ENCODE measurements at regions not wholly inside any gene's neighbourhood (a gene's known extent, or its start where the extent isn't known, plus 50 kb on each side); places are given as distances from the start of the nearest gene placed in this dataset.

DNA sequence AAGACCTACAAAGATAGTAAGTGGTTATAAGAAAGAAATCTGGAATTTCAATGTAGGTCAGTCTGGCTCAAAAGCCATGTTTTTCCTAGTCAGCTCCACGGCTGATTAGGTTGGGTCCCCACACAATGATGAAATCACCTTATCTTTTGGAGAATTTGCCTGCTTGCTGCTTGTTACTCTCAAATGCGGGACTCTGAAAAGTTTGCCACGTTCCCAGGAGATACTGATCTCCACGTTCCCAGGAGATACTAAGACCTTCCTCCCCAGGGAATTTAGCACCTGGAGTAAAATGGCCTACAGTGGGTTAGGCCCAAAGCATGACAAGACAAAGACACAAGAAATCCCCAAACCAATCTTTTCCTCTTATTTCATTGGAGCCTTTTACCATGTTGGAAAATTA, 449.6 kb downstream of the TNS1 start:
- DNase-seq = no peak
- WGBS, 2 donors = 81 to 91% methylated on average over 4 of the region's 4 CpGs
- Histone ChIP-seq H3K9me3 (ENCODE audit: control insufficient read depth in 4 of 4, insufficient read depth in 3 of 4, low read length in 3 of 4) (no peaks in the 10 kb centered on the region), H3K4me1 (ENCODE audit: control insufficient read depth in 5 of 5, insufficient read depth in 5 of 5, low read length in 5 of 5) (peaks cover 0 to 18% (median 2%) of the 10 kb centered on the region in 5 donors), H3K27me3 (ENCODE audit: control insufficient read depth in 3 of 3, insufficient read depth in 3 of 3, low read length in 2 of 3) (no peaks in the 10 kb centered on the region), H3K9ac (ENCODE audit: insufficient read depth in 1 of 2, low read length in 2 of 2) (no peak overlapping the region), H3K27ac (ENCODE audit: low read depth in 1 of 2, low read length in 1 of 2) (no peak overlapping the region), H3K36me3 (ENCODE audit: control insufficient read depth in 4 of 4, insufficient read depth in 4 of 4, low read length in 4 of 4) (no peaks in the 10 kb centered on the region), H3K4me3 (no peak overlapping the region)
- TF ChIP-seq, protein P1, sequence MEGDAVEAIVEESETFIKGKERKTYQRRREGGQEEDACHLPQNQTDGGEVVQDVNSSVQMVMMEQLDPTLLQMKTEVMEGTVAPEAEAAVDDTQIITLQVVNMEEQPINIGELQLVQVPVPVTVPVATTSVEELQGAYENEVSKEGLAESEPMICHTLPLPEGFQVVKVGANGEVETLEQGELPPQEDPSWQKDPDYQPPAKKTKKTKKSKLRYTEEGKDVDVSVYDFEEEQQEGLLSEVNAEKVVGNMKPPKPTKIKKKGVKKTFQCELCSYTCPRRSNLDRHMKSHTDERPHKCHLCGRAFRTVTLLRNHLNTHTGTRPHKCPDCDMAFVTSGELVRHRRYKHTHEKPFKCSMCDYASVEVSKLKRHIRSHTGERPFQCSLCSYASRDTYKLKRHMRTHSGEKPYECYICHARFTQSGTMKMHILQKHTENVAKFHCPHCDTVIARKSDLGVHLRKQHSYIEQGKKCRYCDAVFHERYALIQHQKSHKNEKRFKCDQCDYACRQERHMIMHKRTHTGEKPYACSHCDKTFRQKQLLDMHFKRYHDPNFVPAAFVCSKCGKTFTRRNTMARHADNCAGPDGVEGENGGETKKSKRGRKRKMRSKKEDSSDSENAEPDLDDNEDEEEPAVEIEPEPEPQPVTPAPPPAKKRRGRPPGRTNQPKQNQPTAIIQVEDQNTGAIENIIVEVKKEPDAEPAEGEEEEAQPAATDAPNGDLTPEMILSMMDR (IDR thresholded peaks at IDR 0.05; ENCODE audit: control extremely low read depth, extremely low read depth) = no peak
- ATAC-seq (ENCODE audit: insufficient read depth, low FRiP score) = no peak

DNA sequence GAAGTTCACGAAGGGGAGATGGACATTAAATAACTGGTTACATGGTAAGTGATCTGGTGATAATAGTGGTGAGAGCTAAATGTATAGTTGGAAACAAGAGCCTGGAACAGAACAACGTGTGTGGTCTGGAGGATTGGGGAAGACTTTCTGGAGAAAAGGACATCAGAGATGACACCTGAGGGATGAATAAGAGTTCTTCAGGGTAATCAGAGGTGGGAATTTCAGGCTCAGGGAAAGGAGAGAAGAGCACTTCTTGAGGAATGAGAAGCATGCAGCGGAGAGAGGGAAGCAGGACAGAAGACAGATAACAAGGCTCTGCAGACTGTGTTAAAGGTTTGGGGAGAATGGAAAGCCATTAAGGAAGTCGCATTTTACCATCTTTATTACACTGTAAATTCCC, 450.7 kb downstream of the TNS1 start:
- H3K4me1 ChIP-seq (ENCODE audit: control insufficient read depth in 5 of 5, insufficient read depth in 5 of 5, low read length in 5 of 5) = peaks cover 0 to 18% (median 2%) of the 10 kb centered on the region in 5 donors
- TF ChIP-seq, protein P1 (IDR thresholded peaks at IDR 0.05; ENCODE audit: control extremely low read depth, extremely low read depth) = no peak
- no peak overlapping the region for H3K4me3 ChIP-seq
- no peaks in the 10 kb centered on the region for H3K36me3 ChIP-seq (ENCODE audit: control insufficient read depth in 4 of 4, insufficient read depth in 4 of 4, low read length in 4 of 4)
- no peak for DNase-seq
- H3K9ac ChIP-seq (ENCODE audit: insufficient read depth in 1 of 2, low read length in 2 of 2) = no peak overlapping the region
- no peaks in the 10 kb centered on the region for H3K27me3 ChIP-seq (ENCODE audit: control insufficient read depth in 3 of 3, insufficient read depth in 3 of 3, low read length in 2 of 3)
- H3K9me3 ChIP-seq (ENCODE audit: control insufficient read depth in 4 of 4, insufficient read depth in 3 of 4, low read length in 3 of 4) = no peaks in the 10 kb centered on the region
- H3K27ac ChIP-seq (ENCODE audit: low read depth in 1 of 2, low read length in 1 of 2) = no peak overlapping the region
- WGBS, 2 donors = 86 to 90% methylated on average over 4 of the region's 4 CpGs
- no peak for ATAC-seq (ENCODE audit: insufficient read depth, low FRiP score)

DNA sequence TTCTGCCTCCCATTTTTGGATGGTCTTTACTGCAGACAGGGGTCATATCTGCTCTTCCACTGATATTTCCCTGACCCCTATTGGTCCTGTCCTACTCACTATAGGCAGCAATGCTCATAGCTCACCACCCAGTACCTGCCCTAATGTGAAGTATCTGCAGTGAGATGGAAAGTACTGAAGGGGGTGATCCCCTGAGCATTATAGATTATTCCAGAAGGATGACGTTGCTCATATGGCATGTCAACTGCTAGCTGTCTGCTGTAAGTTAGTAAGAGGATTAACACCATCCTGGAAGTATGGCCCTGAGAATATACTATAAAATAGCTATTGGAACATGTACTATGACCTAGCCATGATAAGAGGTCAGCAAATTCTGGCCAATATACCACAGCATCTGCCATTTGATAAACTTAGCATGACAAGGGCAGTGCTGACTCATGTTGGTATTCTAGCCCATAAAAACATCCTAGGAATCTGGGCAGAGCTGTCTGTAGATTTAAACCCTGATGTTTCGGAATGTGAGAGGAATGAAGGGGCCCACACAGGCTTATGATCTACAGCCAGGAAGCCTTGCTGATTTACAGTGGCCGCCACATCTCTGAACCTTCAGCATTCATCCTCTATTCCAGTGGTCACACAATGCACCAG, 451.4 kb downstream of the TNS1 start:
- H3K36me3 ChIP-seq (ENCODE audit: control insufficient read depth in 4 of 4, insufficient read depth in 4 of 4, low read length in 4 of 4) = no peaks in the 10 kb centered on the region
- H3K4me3 ChIP-seq = no peak overlapping the region
- H3K4me1 ChIP-seq (ENCODE audit: control insufficient read depth in 5 of 5, insufficient read depth in 5 of 5, low read length in 5 of 5) = peaks cover 0 to 18% (median 2%) of the 10 kb centered on the region in 5 donors
- no peak for DNase-seq
- H3K9ac ChIP-seq (ENCODE audit: insufficient read depth in 1 of 2, low read length in 2 of 2) = no peak overlapping the region
- no peaks in the 10 kb centered on the region for H3K9me3 ChIP-seq (ENCODE audit: control insufficient read depth in 4 of 4, insufficient read depth in 3 of 4, low read length in 3 of 4)
- H3K27me3 ChIP-seq (ENCODE audit: control insufficient read depth in 3 of 3, insufficient read depth in 3 of 3, low read length in 2 of 3) = no peaks in the 10 kb centered on the region
- WGBS, 2 donors = 73 to 76% methylated on average over 3 of the region's 3 CpGs
- ATAC-seq (ENCODE audit: insufficient read depth, low FRiP score) = no peak
- TF ChIP-seq, protein P1 (IDR thresholded peaks at IDR 0.05; ENCODE audit: control extremely low read depth, extremely low read depth) = no peak
- H3K27ac ChIP-seq (ENCODE audit: low read depth in 1 of 2, low read length in 1 of 2) = no peak overlapping the region

DNA sequence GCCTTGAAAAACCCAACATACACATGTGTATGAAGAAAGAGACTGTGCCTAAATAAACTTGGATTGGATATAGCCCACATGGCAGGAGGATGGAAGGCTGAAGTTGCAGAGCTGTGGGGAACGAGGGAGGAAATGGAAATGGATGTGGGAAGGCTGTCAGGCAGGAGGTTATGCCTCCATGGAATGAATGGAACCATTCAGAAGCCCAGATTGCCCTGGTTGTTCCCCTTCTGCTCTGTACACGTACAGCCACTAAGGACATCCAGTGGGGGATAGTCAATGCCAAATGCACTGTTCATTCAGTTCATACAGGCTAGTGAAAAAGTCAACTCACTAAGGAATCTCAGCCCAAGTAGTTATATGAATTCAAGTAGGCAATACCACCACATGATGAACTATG, 463.7 kb downstream of the TNS1 start:
- TF ChIP-seq, protein P1 (IDR thresholded peaks at IDR 0.05; ENCODE audit: control extremely low read depth, extremely low read depth) = no peak
- no peak overlapping the region for H3K4me3 ChIP-seq
- peaks cover 0 to 3% (median 0%) of the 10 kb centered on the region in 4 donors for H3K9me3 ChIP-seq (ENCODE audit: control insufficient read depth in 4 of 4, insufficient read depth in 3 of 4, low read length in 3 of 4)
- no peak for DNase-seq
- H3K9ac ChIP-seq (ENCODE audit: insufficient read depth in 1 of 2, low read length in 2 of 2) = no peak overlapping the region
- no peak for ATAC-seq (ENCODE audit: insufficient read depth, low FRiP score)
- no peaks in the 10 kb centered on the region for H3K27me3 ChIP-seq (ENCODE audit: control insufficient read depth in 3 of 3, insufficient read depth in 3 of 3, low read length in 2 of 3)
- peaks cover 0 to 27% (median 3%) of the 10 kb centered on the region in 5 donors for H3K4me1 ChIP-seq (ENCODE audit: control insufficient read depth in 5 of 5, insufficient read depth in 5 of 5, low read length in 5 of 5)
- WGBS, 2 donors = 75 to 85% methylated on average over 2 of the region's 2 CpGs
- H3K27ac ChIP-seq (ENCODE audit: low read depth in 1 of 2, low read length in 1 of 2) = no peak overlapping the region
- no peaks in the 10 kb centered on the region for H3K36me3 ChIP-seq (ENCODE audit: control insufficient read depth in 4 of 4, insufficient read depth in 4 of 4, low read length in 4 of 4)
